ENCODE measurements at regions not wholly inside any gene's neighbourhood (a gene's known extent, or its start where the extent isn't known, plus 50 kb on each side); places are given as distances from the start of the nearest gene placed in this dataset.

GRCh38 chr12:126734296-126734695 lies 1532.7 kb upstream of the TMEM132C start:
- DNase-seq (ENCODE audit: low spot score) = no peak

- no peak for DNase-seq (ENCODE audit: low spot score)
Observed at GRCh38 chr12:126734710-126735109, 1532.3 kb upstream of the TMEM132C start.

DNA sequence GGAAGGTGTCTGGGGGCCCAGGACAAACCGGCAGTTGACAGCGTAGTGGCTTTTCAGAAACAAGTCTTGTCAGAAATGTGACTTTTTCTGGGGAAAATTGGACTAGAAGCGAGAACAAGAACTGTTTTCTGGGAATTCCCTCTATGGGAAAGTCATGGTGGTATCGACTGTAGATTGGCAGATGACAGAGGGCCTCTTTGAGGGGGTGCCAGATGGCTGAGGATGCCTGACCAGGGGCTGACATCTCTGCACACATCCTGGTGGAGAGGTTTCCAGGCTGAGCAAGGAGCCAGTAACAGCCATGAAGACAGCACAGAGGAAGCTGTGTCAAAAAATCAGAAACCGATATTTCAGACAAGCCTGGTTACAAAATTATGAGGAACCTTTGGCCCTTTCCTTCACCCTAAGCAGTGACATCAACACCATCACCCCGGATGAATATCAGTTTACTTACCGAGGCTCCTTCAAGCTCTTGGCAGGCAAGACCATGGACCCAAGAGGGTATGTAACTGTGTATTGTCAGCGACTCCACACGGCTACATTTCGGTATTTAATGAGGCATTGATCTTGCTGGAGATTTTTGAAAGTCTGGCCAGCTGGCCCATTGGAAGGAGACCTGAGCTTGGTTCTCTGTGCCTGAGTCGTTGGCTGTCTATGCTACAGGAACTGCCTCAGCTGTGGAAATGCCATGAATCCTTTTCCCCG lies 1525.3 kb upstream of the TMEM132C start:
- no peak for DNase-seq (ENCODE audit: low spot score)

DNA sequence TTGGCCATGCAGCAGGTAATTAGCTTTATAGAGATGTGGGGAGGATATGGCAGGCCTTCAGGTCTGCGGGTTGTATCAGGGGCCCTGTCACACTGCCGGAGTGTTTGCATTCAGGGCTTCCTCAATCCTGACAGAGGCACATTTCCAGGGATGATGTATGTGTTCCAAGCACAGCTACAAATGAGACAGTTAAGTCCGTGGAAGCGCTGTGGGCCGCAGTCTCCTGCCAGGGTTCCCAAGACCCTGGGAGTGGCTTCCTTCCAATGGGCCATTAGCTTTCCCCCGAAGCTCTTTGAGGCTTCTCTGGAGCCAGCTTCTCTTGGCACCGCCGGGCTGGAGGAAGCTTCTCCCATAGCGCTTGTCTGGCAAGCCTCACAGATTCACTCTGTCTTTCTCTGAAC lies 1524.7 kb upstream of the TMEM132C start:
- no peak for DNase-seq (ENCODE audit: low spot score)

- DNase-seq (ENCODE audit: low spot score) = no peak
Observed at GRCh38 chr12:126747530-126748149, 1519.3 kb upstream of the TMEM132C start.

DNA sequence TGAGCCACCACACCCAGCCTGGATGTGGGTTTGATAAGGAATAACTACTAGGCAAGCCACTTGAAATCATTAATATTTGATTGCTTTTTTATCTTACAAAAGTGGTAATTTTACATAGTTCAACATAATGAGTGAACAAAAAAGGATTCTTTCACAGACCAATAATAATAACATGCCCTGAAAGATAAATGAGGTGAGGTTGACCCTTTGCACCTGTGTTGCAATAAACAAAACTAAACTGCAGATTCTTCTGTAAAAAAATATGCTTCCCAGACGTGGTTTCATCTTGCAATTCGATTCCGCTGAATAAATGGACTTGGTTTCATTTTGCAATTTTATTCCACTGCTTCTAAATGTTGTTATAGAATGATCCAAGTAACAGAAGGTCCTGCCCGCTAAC lies 1514.9 kb upstream of the TMEM132C start:
- DNase-seq (ENCODE audit: low spot score) = no peak

DNA sequence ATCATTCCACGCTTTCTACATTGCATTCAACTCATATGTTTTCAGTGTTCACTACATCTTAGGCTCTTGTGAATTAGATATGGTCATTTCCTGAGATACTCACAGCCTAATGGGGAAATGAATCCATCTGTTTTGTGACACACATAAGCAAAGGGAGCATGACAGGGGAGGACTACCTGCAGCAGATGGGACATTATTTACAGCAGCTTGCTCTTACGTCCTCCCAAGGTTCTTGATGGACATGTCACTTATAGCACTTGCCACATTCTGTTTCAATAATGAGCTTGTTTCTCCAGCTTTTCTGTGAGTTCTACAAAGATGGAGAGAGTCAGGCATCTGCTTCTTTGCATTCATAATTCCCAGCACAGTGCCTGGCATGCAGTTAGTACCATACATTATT lies 1509.6 kb upstream of the TMEM132C start:
- no peak for DNase-seq (ENCODE audit: low spot score)

- no peak for DNase-seq (ENCODE audit: low spot score)
Observed at GRCh38 chr12:126760092-126760491, 1506.9 kb upstream of the TMEM132C start.

DNA sequence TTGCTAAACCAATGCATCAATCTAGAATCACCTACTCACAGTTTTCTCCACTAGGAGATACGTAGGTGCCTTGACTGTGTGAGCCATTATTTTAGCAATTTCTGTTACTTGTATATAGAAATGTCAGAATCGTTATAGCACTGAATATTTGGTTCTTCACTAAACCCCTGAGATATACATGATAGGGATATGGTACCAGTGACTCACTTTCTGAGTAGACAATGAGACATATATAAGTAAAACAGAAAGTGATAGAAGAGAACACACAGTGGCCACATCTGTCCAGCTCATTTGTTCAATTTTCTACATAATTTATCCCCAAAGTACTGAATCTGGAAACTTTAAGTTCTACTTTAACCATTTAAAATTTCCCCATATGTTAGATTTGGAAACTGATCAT lies 1505.5 kb upstream of the TMEM132C start:
- no peak for DNase-seq (ENCODE audit: low spot score)

GRCh38 chr12:126762150-126762549 lies 1504.8 kb upstream of the TMEM132C start:
- no peak for DNase-seq (ENCODE audit: low spot score)

- no peak for DNase-seq (ENCODE audit: low spot score)
Observed at GRCh38 chr12:126763359-126763758, 1503.6 kb upstream of the TMEM132C start.

DNA sequence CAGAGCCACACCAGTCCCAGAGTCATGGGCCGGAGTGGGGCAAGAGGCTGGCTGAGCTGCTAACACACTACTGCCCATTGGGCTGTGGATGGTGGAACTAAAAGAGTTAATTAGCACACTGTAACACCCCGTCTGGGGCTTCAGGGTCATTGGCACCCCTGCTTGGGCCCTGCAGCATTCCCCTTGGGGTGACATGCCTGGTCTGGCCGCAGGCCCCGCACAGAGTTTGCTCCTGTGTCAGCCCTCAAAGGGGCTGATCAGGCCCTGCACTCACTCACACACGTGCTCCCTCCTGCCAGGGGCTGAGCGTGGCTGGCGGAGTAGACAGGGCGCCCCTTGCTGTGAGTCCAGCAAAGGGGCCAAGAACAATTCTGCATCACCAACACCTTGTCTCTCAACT lies 1499.6 kb upstream of the TMEM132C start:
- no peak for DNase-seq (ENCODE audit: low spot score)

GRCh38 chr12:126768517-126768916 lies 1498.5 kb upstream of the TMEM132C start:
- DNase-seq (ENCODE audit: low spot score) = no peak

- no peak for DNase-seq (ENCODE audit: low spot score)
Observed at GRCh38 chr12:126770188-126770587, 1496.8 kb upstream of the TMEM132C start.

GRCh38 chr12:126772171-126772864 lies 1494.7 kb upstream of the TMEM132C start:
- no peak for DNase-seq (ENCODE audit: low spot score)

GRCh38 chr12:126773012-126773411 lies 1494.0 kb upstream of the TMEM132C start:
- no peak for DNase-seq (ENCODE audit: low spot score)

- DNase-seq (ENCODE audit: low spot score) = no peak
Observed at GRCh38 chr12:126773491-126773890, 1493.5 kb upstream of the TMEM132C start.

GRCh38 chr12:126776026-126776655 lies 1490.8 kb upstream of the TMEM132C start:
- no peak for DNase-seq (ENCODE audit: low spot score)

DNA sequence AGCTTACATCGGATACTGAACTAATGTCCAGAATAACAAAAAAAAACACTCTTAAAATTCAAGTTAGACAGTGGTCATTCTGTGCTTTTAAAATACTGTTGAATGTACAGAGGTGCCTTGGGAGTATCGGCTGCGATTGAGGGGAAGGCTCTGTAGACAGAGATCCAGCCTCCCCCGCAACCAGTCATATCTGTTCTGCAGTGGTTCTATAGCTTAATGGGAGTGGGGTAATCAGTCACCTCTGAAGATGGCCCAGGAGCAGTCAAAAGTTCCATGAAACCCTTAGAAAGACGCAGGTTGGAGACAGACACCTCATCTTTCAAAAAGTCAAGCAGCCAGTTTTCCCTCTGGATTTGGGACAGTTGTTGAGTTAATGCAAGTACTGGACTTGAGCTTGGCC lies 1486.6 kb upstream of the TMEM132C start:
- DNase-seq (ENCODE audit: low spot score) = no peak

GRCh38 chr12:126781593-126781992 lies 1485.4 kb upstream of the TMEM132C start:
- DNase-seq (ENCODE audit: low spot score) = no peak

GRCh38 chr12:126782083-126782482 lies 1484.9 kb upstream of the TMEM132C start:
- DNase-seq (ENCODE audit: low spot score) = no peak

- no peak for DNase-seq (ENCODE audit: low spot score)
Observed at GRCh38 chr12:126784328-126784921, 1482.5 kb upstream of the TMEM132C start.
